Right cardiac atrium (tissue), 5 donors: ENCODE measurements at regions not wholly inside any gene's neighbourhood (a gene's known extent, or its start where the extent isn't known, plus 50 kb on each side); places are given as distances from the start of the nearest gene placed in this dataset.

Experiments used
- ATAC-seq, 2 donors: fragments of 200-7000 bp; cut with Tn5 transposase; one replicate each; pipeline versions ENCODE4 v1.8.0 to v1.9.1; 2020; ENCODE audit warnings: moderate library complexity in 2 of 2, mild to moderate bottlenecking in 1 of 2
- DNase-seq, 3 donors: peaks; one replicate each; pipeline ENCODE4 v3.0.0-alpha.2; 2020
- H3K27ac ChIP-seq: one replicate; pipeline ENCODE4 v1.5.1; 2013; ENCODE audit warnings: mild to moderate bottlenecking, low read length, control low read depth, moderate library complexity
- H3K27me3 ChIP-seq: one replicate; pipeline ENCODE4 v1.6.1; 2013; ENCODE audit not compliant: control insufficient read depth, insufficient read depth
- H3K4me1 ChIP-seq: one replicate; pipeline ENCODE4 v1.6.1; 2013; ENCODE audit warnings: low read length; ENCODE audit not compliant: control insufficient read depth, insufficient read depth
- H3K4me3 ChIP-seq: one replicate; pipeline ENCODE4 v1.5.1; 2013; ENCODE audit warnings: low read length, control low read depth
- H3K9me3 ChIP-seq: one replicate; pipeline ENCODE4 v1.6.1; 2013; ENCODE audit warnings: low read length; ENCODE audit not compliant: control insufficient read depth
- WGBS: extraction: QIAGEN DNeasy Blood & Tissue Kit; methylation state at CpG from one replicate; pipeline ENCODE4 v1.1.7; 2013; 5-methylcytosine and 5-hydroxymethylcytosine counted together
- intact Hi-C, 4 donors: fragments of 100-400 bp; cut with DNase I; formaldehyde crosslinking; loops; one replicate each; pipeline versions ENCODE4 v1.11.0 to v1.14.0; 2022 to 2023
- donor health status: healthy with polysubstance abuse.
- donor health status: DM: no; HTN: yes; CAD: no.
- donor health status: DM: no; HTN: no; CAD: no.
- donor health status: DM: no; HTN: yes; CAD: no; lungs with severe emphysema.
- donor health status: DM: yes; HTN: yes; CAD: no.

GRCh38 chr12:67910360-67911274 lies 78.6 kb upstream of the IFNG-AS1 start:
- H3K27me3 ChIP-seq: no peaks in the 10 kb centered on the region
- no peaks in the 10 kb centered on the region for H3K4me1 ChIP-seq
- intact Hi-C loops: no loop called here
- H3K4me3 ChIP-seq: no peak overlapping the region
- H3K27ac ChIP-seq: peak overlapping the region; percentile 72
- ATAC-seq (peak; percentile 64 to 71), DNase-seq (no peak)
- no peaks in the 10 kb centered on the region for H3K9me3 ChIP-seq
- WGBS: 53% methylated on average over 14 of the region's 14 CpGs

- intact Hi-C loops: no loop called here
- WGBS: 32% methylated on average over 5 of the region's 5 CpGs
- Histone ChIP-seq H3K9me3 (no peaks in the 10 kb centered on the region), H3K27me3 (no peaks in the 10 kb centered on the region), H3K27ac (peak overlapping the region; percentile 50), H3K4me1 (no peaks in the 10 kb centered on the region), H3K4me3 (no peak overlapping the region)
- peak; percentile 90 to 93 for ATAC-seq
- peak; percentile 48 to 71 (median 69) for DNase-seq
Observed at GRCh38 chr12:67911275-67911600, 78.0 kb upstream of the IFNG-AS1 start.

DNA sequence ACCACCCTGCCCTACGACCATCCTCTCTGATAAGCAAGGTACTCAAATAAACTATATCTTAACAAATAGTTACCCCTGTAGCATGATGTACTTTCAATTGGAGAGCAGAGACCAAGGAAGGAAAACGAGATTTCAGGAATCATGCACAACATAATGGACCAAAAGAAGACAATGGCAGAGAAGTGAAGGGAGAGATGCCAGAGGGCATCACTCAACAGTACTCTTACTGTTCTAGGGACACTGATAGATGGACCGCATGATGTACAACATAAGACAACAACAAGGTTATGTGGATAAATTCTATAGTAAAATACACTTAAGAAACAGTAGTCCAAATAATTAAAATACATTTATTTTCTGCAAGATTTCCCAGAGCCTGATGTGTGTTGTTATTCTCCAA lies 77.5 kb upstream of the IFNG-AS1 start:
- intact Hi-C loops: no loop called here
- H3K4me3 ChIP-seq: no peak overlapping the region
- 58% methylated on average over 3 of the region's 3 CpGs for WGBS
- peak; percentile 19 to 54 for ATAC-seq
- DNase-seq: no peak
- H3K4me1 ChIP-seq: no peaks in the 10 kb centered on the region
- peak overlapping the region; percentile 92 for H3K27ac ChIP-seq
- no peaks in the 10 kb centered on the region for H3K9me3 ChIP-seq
- H3K27me3 ChIP-seq: no peaks in the 10 kb centered on the region

DNA sequence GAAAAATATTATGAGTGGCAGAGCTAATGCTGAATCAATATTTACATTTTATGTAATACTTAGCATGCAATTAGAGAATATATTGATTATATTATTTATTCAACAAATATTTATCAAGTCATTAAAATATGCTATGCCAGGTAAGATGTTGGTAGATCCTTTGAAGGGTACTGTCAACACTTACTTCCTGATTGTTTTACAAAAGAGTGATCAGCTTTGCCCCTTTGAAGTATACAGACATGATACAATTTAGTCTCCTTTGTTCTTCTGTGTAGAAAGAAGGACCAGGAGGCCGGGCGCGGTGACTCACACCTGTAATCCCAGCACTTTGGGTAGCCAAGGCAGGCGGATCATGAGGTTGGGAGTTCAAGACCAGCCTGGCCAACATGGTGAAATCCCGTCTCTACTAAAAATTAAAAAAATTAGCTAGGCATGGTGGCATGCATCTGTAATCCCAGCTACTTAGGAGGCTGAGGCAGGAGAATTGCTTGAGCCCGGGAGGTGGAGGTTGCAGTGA lies 73.9 kb upstream of the IFNG-AS1 start:
- WGBS: 93% methylated on average over 6 of the region's 6 CpGs
- no peaks in the 10 kb centered on the region for H3K9me3 ChIP-seq
- DNase-seq: no peak
- intact Hi-C loops: no loop called here
- H3K4me3 ChIP-seq: no peak overlapping the region
- no peaks in the 10 kb centered on the region for H3K27me3 ChIP-seq
- H3K4me1 ChIP-seq: no peaks in the 10 kb centered on the region
- H3K27ac ChIP-seq: no peak overlapping the region
- ATAC-seq: no peak

DNA sequence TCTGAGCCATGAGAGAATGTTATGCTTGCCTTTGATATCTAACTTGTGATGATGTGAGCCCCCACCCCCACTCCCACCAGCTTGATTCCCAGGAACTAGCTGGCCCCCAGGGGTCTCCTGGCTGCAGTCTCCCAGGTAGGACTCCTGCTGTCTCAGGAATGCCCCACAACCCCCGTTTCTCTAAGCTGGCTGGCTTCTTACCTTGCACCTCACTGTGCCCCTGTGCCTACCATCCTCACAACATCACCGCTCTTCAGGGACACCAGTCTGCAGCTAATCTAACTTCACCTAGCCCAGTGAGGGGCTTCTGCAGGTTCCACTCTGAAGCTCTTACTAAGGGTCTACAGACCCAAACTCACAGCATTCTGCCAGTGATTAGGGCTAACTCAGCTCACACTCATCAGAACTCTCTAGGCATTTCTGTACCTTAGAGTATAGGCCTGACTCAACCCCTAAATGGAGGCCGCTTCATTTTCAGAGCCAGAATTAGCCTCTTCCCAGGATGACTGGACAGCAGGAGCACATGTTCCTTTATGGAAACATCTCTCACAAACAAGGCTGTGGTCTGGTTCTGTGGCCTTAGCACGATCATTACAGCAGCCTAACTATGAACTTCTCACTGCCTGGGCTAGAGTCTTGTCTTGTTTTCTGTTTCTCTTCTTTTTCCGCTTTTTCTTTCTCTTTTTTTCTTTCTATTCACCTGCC lies 72.8 kb upstream of the IFNG-AS1 start:
- DNase-seq (no peak), ATAC-seq (no peak)
- Histone ChIP-seq H3K27me3 (no peaks in the 10 kb centered on the region), H3K9me3 (no peaks in the 10 kb centered on the region), H3K27ac (no peak overlapping the region), H3K4me3 (no peak overlapping the region), H3K4me1 (no peaks in the 10 kb centered on the region)
- intact Hi-C loops: no loop called here
- 87% methylated on average over 5 of the region's 5 CpGs for WGBS

DNA sequence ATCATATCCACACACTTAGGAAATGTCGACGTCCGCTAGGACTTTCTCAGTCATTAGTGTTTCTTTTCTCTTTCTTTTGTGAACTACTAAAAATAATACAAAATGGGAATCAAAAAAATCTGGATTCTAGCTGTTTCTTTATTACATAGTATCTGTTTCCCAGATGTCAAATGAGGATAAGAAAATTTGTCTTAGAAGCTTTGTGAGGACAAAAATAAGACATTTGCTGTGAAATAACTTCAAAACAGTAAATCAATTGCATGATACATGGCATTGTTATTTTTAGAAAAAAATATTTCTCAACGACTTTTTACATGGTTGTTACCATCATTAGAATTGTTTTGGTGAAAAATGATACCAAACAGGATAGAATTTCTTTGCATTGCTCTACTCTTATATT lies 71.4 kb upstream of the IFNG-AS1 start:
- WGBS: 62% methylated on average over 4 of the region's 4 CpGs
- H3K4me1 ChIP-seq: no peaks in the 10 kb centered on the region
- intact Hi-C loops: no loop called here
- no peak overlapping the region for H3K4me3 ChIP-seq
- H3K27me3 ChIP-seq: no peaks in the 10 kb centered on the region
- no peak for DNase-seq
- no peak for ATAC-seq
- no peak overlapping the region for H3K27ac ChIP-seq
- no peaks in the 10 kb centered on the region for H3K9me3 ChIP-seq

GRCh38 chr12:67918441-67918840 lies 70.8 kb upstream of the IFNG-AS1 start:
- H3K4me3 ChIP-seq: no peak overlapping the region
- DNase-seq: no peak
- WGBS: 92% methylated on average over 4 of the region's 4 CpGs
- intact Hi-C loops: no loop called here
- no peaks in the 10 kb centered on the region for H3K4me1 ChIP-seq
- H3K27ac ChIP-seq: no peak overlapping the region
- no peaks in the 10 kb centered on the region for H3K9me3 ChIP-seq
- no peak for ATAC-seq
- H3K27me3 ChIP-seq: no peaks in the 10 kb centered on the region

DNA sequence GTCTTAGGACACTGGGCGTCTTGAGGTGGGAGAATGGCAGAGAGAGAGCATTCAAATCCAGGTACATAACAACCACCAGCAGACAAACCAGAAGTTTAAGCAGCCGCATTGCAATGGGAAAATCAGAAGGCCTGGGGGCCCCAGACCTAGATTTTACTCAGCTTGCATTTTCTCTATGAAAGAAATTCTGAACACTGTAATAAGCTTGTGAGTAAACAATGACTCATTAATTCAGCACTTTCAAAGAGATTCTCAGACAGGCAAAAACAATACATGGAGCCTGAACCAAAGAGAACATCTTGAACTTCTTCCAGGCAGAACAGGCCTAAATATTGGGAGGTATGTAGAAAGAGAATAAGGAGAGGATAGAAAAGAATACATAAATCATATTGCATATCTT lies 69.8 kb upstream of the IFNG-AS1 start:
- WGBS: 96% methylated on average over 2 of the region's 2 CpGs
- intact Hi-C loops: no loop called here
- DNase-seq: no peak
- Histone ChIP-seq H3K4me1 (no peaks in the 10 kb centered on the region), H3K27ac (no peak overlapping the region), H3K27me3 (no peaks in the 10 kb centered on the region), H3K9me3 (no peaks in the 10 kb centered on the region), H3K4me3 (no peak overlapping the region)
- no peak for ATAC-seq

DNA sequence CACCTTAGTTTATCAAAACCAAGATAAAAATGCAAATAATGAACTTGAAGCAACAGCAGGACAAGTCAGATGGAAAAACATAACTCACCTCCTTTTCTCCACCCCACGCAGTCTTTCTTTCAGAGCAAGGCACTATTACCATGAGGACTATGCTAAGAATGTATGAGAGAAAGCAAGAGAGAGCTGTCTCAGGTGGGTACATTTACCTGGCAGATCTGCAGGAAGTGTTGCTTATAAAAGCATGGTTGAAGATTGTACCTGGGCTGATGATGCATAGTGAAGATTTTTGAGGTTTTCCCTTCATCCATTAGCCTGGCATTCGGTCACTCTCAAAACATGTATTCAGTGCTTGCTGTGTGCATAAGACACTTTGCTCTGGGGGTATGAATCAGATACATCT lies 68.8 kb upstream of the IFNG-AS1 start:
- Histone ChIP-seq H3K4me1 (no peaks in the 10 kb centered on the region), H3K4me3 (no peak overlapping the region), H3K27me3 (no peaks in the 10 kb centered on the region), H3K9me3 (no peaks in the 10 kb centered on the region), H3K27ac (no peak overlapping the region)
- DNase-seq: no peak
- intact Hi-C loops: no loop called here
- no peak for ATAC-seq
- 84% methylated on average over 2 of the region's 2 CpGs for WGBS

DNA sequence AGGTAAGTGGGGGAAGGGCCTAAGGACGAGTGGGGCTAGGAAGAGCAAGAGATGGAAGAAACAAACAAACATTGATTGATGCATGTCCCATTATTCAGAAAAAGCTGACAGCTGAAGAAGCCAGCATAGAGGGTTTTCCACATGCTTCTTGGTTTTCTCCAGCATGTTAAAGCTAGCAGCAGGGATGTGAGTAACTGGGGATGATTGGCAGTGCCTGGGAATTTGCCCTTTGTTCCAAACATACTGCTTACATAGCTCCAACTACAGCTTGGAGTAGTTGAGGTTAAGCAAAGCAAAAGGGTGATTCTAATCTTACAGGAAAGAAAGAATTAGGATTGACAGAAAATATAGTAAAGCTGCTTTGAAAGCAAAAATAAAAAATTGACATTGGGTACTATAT lies 68.0 kb upstream of the IFNG-AS1 start:
- 61% methylated on average over 1 of the region's 1 CpG for WGBS
- intact Hi-C loops: no loop called here
- H3K9me3 ChIP-seq: no peaks in the 10 kb centered on the region

DNA sequence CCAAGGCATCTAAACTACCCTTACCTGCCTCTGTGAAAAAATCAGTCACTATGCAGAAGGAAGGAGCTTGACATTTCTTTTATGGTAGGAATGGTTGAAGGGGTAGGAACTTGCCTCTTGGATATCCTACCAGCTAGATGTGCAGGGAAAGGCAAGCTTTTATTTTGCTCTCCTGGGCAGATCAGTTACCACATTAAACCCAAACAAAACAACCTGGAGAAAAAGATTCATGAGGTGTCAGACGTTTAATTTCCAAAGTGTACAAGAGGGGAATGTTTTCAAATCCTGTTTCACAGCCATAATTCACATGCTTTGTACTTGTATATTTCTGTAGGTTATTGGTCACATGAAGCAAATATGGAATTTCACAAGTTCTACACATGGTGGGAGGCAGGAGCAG lies 67.0 kb upstream of the IFNG-AS1 start:
- Histone ChIP-seq H3K4me3 (no peak overlapping the region), H3K4me1 (no peaks in the 10 kb centered on the region), H3K27ac (no peak overlapping the region), H3K9me3 (no peaks in the 10 kb centered on the region), H3K27me3 (no peaks in the 10 kb centered on the region)
- DNase-seq (no peak), ATAC-seq (no peak)
- intact Hi-C loops: no loop called here
- WGBS: 72% methylated on average over 1 of the region's 1 CpG

More for the DNA sequence above, 68.0 kb upstream of the IFNG-AS1 start:
- no peak overlapping the region for H3K27ac ChIP-seq
- no peaks in the 10 kb centered on the region for H3K27me3 ChIP-seq
- no peak for DNase-seq
- no peaks in the 10 kb centered on the region for H3K4me1 ChIP-seq
- no peak overlapping the region for H3K4me3 ChIP-seq
- no peak for ATAC-seq
